ENCODE measurements at regions not wholly inside any gene's neighbourhood (a gene's known extent, or its start where the extent isn't known, plus 50 kb on each side); places are given as distances from the start of the nearest gene placed in this dataset.

DNA sequence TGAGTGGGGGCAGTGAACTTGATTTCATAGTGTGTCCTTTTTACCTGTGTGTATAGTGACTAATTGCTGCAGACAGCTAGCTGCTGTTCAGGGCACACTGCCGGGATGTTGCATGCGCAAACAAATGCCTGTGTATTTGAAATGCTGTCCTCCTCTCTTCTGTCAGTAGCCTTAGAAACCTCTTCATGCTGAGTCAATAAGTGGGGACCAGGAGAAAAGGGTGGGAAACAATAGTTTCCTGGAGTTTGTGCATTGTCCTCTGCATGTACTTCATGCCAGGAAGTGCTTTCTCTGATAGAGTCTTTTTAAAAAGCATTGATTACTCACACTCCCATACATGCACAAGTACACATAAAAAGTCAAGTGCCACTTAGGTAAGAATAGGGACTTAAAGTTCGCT lies 1183.7 kb upstream of the CELF2 start:
- ChIA-PET POLR2A (ENCODE audit: unreplicated experiment) (no interaction called here), CTCF (no interaction called here)
- Histone ChIP-seq H4K20me1 (ENCODE audit: insufficient read depth) (no peaks in the 10 kb centered on the region), H3F3A (ENCODE audit: insufficient read depth, low read depth) (no peaks in the 10 kb centered on the region), H3K27ac (no peak overlapping the region), H3K9me3 (ENCODE audit: insufficient read depth, low read depth) (no peaks in the 10 kb centered on the region), H3K4me3 (no peak overlapping the region), H2AFZ (no peak overlapping the region), H3K4me1 (replicated peaks; ENCODE audit: insufficient read depth) (no peaks in the 10 kb centered on the region), H3K36me3 (ENCODE audit: low read depth) (no peaks in the 10 kb centered on the region), H3K4me2 (no peak overlapping the region), H3K27me3 (ENCODE audit: insufficient read depth, low read depth) (no peaks in the 10 kb centered on the region), H3K79me2 (ENCODE audit: low read depth) (no peaks in the 10 kb centered on the region), H3K9me2 (ENCODE audit: insufficient read depth) (no peaks in the 10 kb centered on the region)
- BruUV-seq (replicated peaks): no TSS peak
- TF ChIP-seq, protein P1, sequence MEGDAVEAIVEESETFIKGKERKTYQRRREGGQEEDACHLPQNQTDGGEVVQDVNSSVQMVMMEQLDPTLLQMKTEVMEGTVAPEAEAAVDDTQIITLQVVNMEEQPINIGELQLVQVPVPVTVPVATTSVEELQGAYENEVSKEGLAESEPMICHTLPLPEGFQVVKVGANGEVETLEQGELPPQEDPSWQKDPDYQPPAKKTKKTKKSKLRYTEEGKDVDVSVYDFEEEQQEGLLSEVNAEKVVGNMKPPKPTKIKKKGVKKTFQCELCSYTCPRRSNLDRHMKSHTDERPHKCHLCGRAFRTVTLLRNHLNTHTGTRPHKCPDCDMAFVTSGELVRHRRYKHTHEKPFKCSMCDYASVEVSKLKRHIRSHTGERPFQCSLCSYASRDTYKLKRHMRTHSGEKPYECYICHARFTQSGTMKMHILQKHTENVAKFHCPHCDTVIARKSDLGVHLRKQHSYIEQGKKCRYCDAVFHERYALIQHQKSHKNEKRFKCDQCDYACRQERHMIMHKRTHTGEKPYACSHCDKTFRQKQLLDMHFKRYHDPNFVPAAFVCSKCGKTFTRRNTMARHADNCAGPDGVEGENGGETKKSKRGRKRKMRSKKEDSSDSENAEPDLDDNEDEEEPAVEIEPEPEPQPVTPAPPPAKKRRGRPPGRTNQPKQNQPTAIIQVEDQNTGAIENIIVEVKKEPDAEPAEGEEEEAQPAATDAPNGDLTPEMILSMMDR (conservative IDR thresholded peaks at IDR 0.05): no peak
- TF ChIP-seq EZH2 (IDR thresholded peaks at IDR 0.05; ENCODE audit: low read depth): no peak
- no peak for DNase-seq
- intact Hi-C loops (cut with micrococcal nuclease; ENCODE audit: unreplicated experiment): no loop called here

- Histone ChIP-seq H3K4me2 (no peak overlapping the region), H3K27ac (no peak overlapping the region), H3K9me2 (ENCODE audit: insufficient read depth) (no peaks in the 10 kb centered on the region), H3K4me3 (no peak overlapping the region), H3F3A (ENCODE audit: insufficient read depth, low read depth) (no peaks in the 10 kb centered on the region), H2AFZ (no peak overlapping the region), H3K9me3 (ENCODE audit: insufficient read depth, low read depth) (no peaks in the 10 kb centered on the region), H3K36me3 (ENCODE audit: low read depth) (no peaks in the 10 kb centered on the region), H3K27me3 (ENCODE audit: insufficient read depth, low read depth) (no peaks in the 10 kb centered on the region), H4K20me1 (ENCODE audit: insufficient read depth) (no peaks in the 10 kb centered on the region), H3K79me2 (ENCODE audit: low read depth) (no peaks in the 10 kb centered on the region), H3K4me1 (replicated peaks; ENCODE audit: insufficient read depth) (no peaks in the 10 kb centered on the region)
- no TSS peak for BruUV-seq (replicated peaks)
- TF ChIP-seq EZH2 (IDR thresholded peaks at IDR 0.05; ENCODE audit: low read depth): no peak
- TF ChIP-seq, protein P1 (conservative IDR thresholded peaks at IDR 0.05): no peak
- CTCF ChIA-PET: no interaction called here
- no peak for DNase-seq
- intact Hi-C loops (cut with micrococcal nuclease; ENCODE audit: unreplicated experiment): no loop called here
- POLR2A ChIA-PET (ENCODE audit: unreplicated experiment): no interaction called here
Observed at GRCh38 chr10:9834434-9834833, 1183.2 kb upstream of the CELF2 start.

DNA sequence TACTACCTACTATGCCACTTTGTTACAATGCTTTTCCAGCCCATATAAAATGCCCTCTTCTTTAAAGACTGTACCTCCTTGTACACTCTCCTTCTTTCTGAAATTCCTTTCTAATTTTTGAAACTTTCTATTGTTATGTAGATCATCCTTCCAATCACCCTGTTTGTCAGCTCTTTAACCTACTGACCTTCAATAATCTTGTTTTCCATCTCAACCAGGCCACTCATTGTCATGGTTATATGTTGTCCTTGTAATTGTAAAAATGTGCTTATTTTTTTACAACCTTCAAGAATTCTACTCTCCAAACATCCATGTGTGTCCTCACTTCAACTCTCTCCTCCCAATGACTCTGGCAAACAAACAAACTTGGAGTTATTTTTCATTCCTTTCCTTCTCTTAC lies 1172.6 kb upstream of the CELF2 start:
- ChIA-PET CTCF (no interaction called here), POLR2A (ENCODE audit: unreplicated experiment) (no interaction called here)
- H3K4me1 ChIP-seq (replicated peaks; ENCODE audit: insufficient read depth): no peaks in the 10 kb centered on the region
- no peaks in the 10 kb centered on the region for H4K20me1 ChIP-seq (ENCODE audit: insufficient read depth)
- no peaks in the 10 kb centered on the region for H3K9me2 ChIP-seq (ENCODE audit: insufficient read depth)
- BruUV-seq (replicated peaks): no TSS peak
- TF ChIP-seq, protein P1 (conservative IDR thresholded peaks at IDR 0.05): no peak
- no peak for TF ChIP-seq EZH2 (IDR thresholded peaks at IDR 0.05; ENCODE audit: low read depth)
- no peak overlapping the region for H3K4me3 ChIP-seq
- no peak overlapping the region for H3K4me2 ChIP-seq
- H2AFZ ChIP-seq: no peak overlapping the region
- no peak overlapping the region for H3K27ac ChIP-seq
- intact Hi-C loops (cut with micrococcal nuclease; ENCODE audit: unreplicated experiment): no loop called here
- no peaks in the 10 kb centered on the region for H3K36me3 ChIP-seq (ENCODE audit: low read depth)
- no peaks in the 10 kb centered on the region for H3K27me3 ChIP-seq (ENCODE audit: insufficient read depth, low read depth)
- no peaks in the 10 kb centered on the region for H3K9me3 ChIP-seq (ENCODE audit: insufficient read depth, low read depth)
- no peaks in the 10 kb centered on the region for H3K79me2 ChIP-seq (ENCODE audit: low read depth)
- H3F3A ChIP-seq (ENCODE audit: insufficient read depth, low read depth): no peaks in the 10 kb centered on the region
- DNase-seq: no peak
